Breast epithelium (tissue), 3 donors: ENCODE measurements at regions not wholly inside any gene's neighbourhood (a gene's known extent, or its start where the extent isn't known, plus 50 kb on each side); places are given as distances from the start of the nearest gene placed in this dataset.

Experiments
- CTCF ChIP-seq, 3 donors: fragments of 450-650 bp; IDR thresholded peaks; one replicate each; pipeline ENCODE4 v1.5.1; 2016 to 2017; ENCODE audit warnings: antibody characterized with exemption in 3 of 3, mild to moderate bottlenecking in 3 of 3, moderate library complexity in 3 of 3
- POLR2A ChIP-seq: fragments of 450-650 bp; IDR thresholded peaks from one replicate; pipeline ENCODE4 v1.6.1; 2016; ENCODE audit warnings: antibody characterized with exemption, mild to moderate bottlenecking, moderate library complexity
- POLR2AphosphoS5 ChIP-seq, 3 donors: sonication (generic); formaldehyde crosslinking; IDR thresholded peaks; one replicate each; pipeline ENCODE4 v1.6.1; 2017; ENCODE audit warnings: antibody characterized with exemption in 3 of 3

- TF ChIP-seq POLR2A (no peak), CTCF (IDR thresholded peaks at IDR 0.05) (no peak), POLR2AphosphoS5 (IDR thresholded peaks at IDR 0.05) (no peak)
Measured at GRCh38 chr22:49683032-49683431, 144.6 kb downstream of the BRD1 start.
